NCI-H187 (cell line): ENCODE measurements at regions not wholly inside any gene's neighbourhood (a gene's known extent, or its start where the extent isn't known, plus 50 kb on each side); places are given as distances from the start of the nearest gene placed in this dataset.
A peak's percentile ranks its signal among the peaks of the same experiment; 100 is the strongest.

Experiments used
- DNase-seq, 2 experiments: peaks; one replicate each; lab custom pipeline; 2025; lab: John Stamatoyannopoulos, UW

GRCh38 chr10:10642189-10642588, 375.5 kb upstream of the CELF2 start:
- DNase-seq, result no peak

- DNase-seq, result no peak
Observed at GRCh38 chr10:10642751-10643150, 374.9 kb upstream of the CELF2 start.

GRCh38 chr10:10644008-10644646, 373.5 kb upstream of the CELF2 start:
- no peak for DNase-seq

GRCh38 chr10:10644676-10645385, 372.8 kb upstream of the CELF2 start:
- DNase-seq, result no peak

- no peak for DNase-seq
Observed at GRCh38 chr10:10647331-10647730, 370.3 kb upstream of the CELF2 start.

GRCh38 chr10:10657139-10657760, 360.4 kb upstream of the CELF2 start:
- DNase-seq, result no peak

GRCh38 chr10:10658172-10658785, 359.4 kb upstream of the CELF2 start:
- no peak for DNase-seq

GRCh38 chr10:10660054-10660453, 357.6 kb upstream of the CELF2 start:
- no peak for DNase-seq

GRCh38 chr10:10661176-10661575, 356.5 kb upstream of the CELF2 start:
- no peak for DNase-seq

- no peak for DNase-seq
Observed at GRCh38 chr10:10662716-10663408, 354.8 kb upstream of the CELF2 start.

GRCh38 chr10:10663622-10664021, 354.1 kb upstream of the CELF2 start:
- no peak for DNase-seq

- no peak for DNase-seq
Observed at GRCh38 chr10:10665750-10666149, 351.9 kb upstream of the CELF2 start.

GRCh38 chr10:10667466-10667865, 350.2 kb upstream of the CELF2 start:
- DNase-seq, result no peak

GRCh38 chr10:10676972-10677371, 340.7 kb upstream of the CELF2 start:
- no peak for DNase-seq

GRCh38 chr10:10677479-10677878, 340.2 kb upstream of the CELF2 start:
- DNase-seq, result peak; percentile 2 to 37

GRCh38 chr10:10680496-10680895, 337.2 kb upstream of the CELF2 start:
- DNase-seq, result no peak

GRCh38 chr10:10684972-10685371, 332.7 kb upstream of the CELF2 start:
- DNase-seq, result no peak

- no peak for DNase-seq
Observed at GRCh38 chr10:10685566-10685965, 332.1 kb upstream of the CELF2 start.

- no peak for DNase-seq
Observed at GRCh38 chr10:10687751-10688150, 329.9 kb upstream of the CELF2 start.

- DNase-seq, result no peak
Observed at GRCh38 chr10:10699427-10699826, 318.2 kb upstream of the CELF2 start.

- DNase-seq, result no peak
Observed at GRCh38 chr10:10701084-10701611, 316.5 kb upstream of the CELF2 start.

- DNase-seq, result no peak
Observed at GRCh38 chr10:10702211-10702610, 315.5 kb upstream of the CELF2 start.
